Motor neuron (in vitro differentiated cells): ENCODE measurements at regions not wholly inside any gene's neighbourhood (a gene's known extent, or its start where the extent isn't known, plus 50 kb on each side); places are given as distances from the start of the nearest gene placed in this dataset.

Source experiments
- ATAC-seq, 8 experiments: fragments of 200-7000 bp; cut with Tn5 transposase; replicated peaks in 6 of 8; 2 replicates each; pipeline ENCODE4 v1.8.0; 2021; ENCODE audit warnings: mild to moderate bottlenecking in 8 of 8, moderate library complexity in 8 of 8
- H3K27ac ChIP-seq, 2 donors: fragments of 250-450 bp; sonication (Bioruptor Pico); 2 replicates each; pipeline ENCODE4 v1.9.0; 2021; ENCODE audit warnings: antibody characterized with exemption in 2 of 2, mild to moderate bottlenecking in 2 of 2, moderate library complexity in 1 of 2
- H3K4me1 ChIP-seq, 2 donors: fragments of 250-450 bp; sonication (Bioruptor Pico); replicated peaks in 1 of 2; 2 replicates each; pipeline ENCODE4 v1.6.1; 2021; ENCODE audit warnings: antibody characterized with exemption in 2 of 2, mild to moderate bottlenecking in 2 of 2, moderate library complexity in 1 of 2
- H3K4me3 ChIP-seq, 5 donors: fragments of 250-450 bp; sonication (Bioruptor Pico); 2 replicates each; pipeline ENCODE4 v1.9.0; 2021; ENCODE audit warnings: antibody characterized with exemption in 5 of 5, mild to moderate bottlenecking in 5 of 5, moderate library complexity in 4 of 5
- WGBS, 10 experiments: fragments of 450-650 bp; shearing (Covaris generic); methylation state at CpG; one replicate each; pipeline ENCODE4 v1.0.0; 2022; 5-methylcytosine and 5-hydroxymethylcytosine counted together
- in situ Hi-C, 9 experiments: fragments of 400-800 bp; cut with MboI; loops; one replicate each; pipeline ENCODE4 v1.15.0; 2021; ENCODE audit warnings: low sequenced_read_pairs in 9 of 9, low pct_unique_long_range_greater_than_20kb in 2 of 9; ENCODE audit not compliant: unreplicated experiment in 9 of 9

DNA sequence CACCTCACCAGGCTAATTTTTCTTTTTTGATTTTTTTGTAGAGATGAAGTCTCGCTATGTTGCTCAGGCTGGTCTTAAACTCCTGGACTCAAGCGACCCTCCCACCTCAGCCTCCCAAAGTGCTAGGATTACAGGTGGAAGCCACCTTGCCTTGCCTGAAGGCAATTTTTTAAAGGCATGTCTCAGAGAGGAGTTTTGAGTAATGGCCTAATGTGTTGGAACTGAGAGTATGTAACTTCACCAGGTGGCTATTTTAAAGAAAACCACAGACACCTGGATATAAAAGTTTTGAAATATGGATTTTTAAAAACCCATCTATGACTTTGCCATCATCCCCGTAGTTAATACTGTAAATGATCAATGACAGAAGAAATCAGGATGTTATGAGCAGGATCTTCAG, 119.8 kb upstream of the ATP8B1 start:
- no peak overlapping the region for H3K27ac ChIP-seq
- WGBS, 10 experiments = 48 to 100% (median 82%) methylated on average over 1 to 3 of the region's 3 CpGs; no CpG with 5 or more reads in 1 of the 10 experiments
- H3K4me1 ChIP-seq = no peaks in the 10 kb centered on the region
- no peak overlapping the region for H3K4me3 ChIP-seq
- no peak for ATAC-seq
- in situ Hi-C loops = no loop called here

DNA sequence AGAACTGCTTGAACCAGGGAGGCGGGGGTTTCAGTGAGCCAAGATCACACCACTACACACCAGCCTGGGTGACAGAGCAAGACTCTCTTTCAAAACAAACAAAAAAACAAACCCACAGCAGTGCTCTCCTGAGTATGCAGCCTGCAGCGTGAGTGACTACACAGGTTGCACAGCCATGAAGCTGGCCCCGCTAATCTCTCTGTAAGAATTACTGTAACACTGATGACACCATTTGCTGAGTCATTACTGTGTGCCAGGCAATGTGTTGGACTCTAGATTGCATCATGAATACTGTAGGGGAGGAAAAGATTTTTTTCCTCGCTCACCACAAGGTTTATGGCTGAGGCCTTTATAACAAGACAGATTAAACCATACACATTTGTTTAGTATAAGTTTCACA, 118.6 kb upstream of the ATP8B1 start:
- H3K4me1 ChIP-seq = no peaks in the 10 kb centered on the region
- in situ Hi-C loops = no loop called here
- 80 to 100% (median 86%) methylated on average over 1 to 3 of the region's 4 CpGs; no CpG with 5 or more reads in 5 of the 10 experiments for WGBS, 10 experiments
- H3K27ac ChIP-seq = no peak overlapping the region
- ATAC-seq = peak in 7 of 8 experiments; percentile 17 to 92 (median 71)
- H3K4me3 ChIP-seq = no peak overlapping the region

DNA sequence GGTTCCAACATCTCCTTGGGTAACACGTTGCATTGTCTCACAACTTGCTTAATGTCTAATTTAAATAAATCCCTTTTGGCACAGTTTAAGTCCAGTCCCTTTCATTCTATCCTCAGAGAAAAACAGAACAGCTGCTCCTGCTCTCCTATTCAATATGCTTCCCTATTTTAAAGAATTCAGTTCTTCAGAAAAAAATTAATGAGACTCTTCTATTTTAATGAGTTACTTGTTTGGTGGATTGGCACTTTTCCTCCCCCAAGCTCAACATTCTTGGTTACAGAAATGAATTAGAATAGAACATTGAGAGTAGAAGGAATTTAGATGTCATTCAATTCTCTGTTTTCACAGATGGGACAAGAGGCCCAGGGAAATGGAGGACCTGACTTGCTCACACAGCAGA, 116.9 kb upstream of the ATP8B1 start:
- no peak for ATAC-seq
- Histone ChIP-seq H3K27ac (no peak overlapping the region), H3K4me3 (no peak overlapping the region), H3K4me1 (peaks cover 8 to 11% of the 10 kb centered on the region in 2 donors)
- in situ Hi-C loops = no loop called here
- 0 to 100% (median 60%) methylated on average over 1 of the region's 1 CpG; no CpG with 5 or more reads in 1 of the 10 experiments for WGBS, 10 experiments

DNA sequence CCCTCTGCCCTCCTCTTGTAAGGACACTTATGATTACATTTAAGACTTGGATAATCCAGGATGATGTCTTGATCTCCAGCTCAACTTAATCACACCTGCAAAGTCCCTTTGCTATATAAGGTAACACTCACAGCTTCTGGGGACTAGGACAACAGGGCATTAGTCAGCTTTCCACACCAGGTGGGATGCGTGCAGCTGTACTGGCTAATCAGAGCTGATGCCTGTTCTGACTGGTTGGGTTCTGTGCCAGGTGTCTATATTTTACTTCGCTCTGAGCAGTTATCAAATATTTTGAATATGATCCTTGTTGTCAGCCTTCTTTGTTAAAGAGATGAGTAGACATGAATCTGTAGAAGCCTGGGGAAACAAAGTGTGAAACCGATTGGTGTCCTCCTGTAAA, 115.5 kb upstream of the ATP8B1 start:
- in situ Hi-C loops = no loop called here

DNA sequence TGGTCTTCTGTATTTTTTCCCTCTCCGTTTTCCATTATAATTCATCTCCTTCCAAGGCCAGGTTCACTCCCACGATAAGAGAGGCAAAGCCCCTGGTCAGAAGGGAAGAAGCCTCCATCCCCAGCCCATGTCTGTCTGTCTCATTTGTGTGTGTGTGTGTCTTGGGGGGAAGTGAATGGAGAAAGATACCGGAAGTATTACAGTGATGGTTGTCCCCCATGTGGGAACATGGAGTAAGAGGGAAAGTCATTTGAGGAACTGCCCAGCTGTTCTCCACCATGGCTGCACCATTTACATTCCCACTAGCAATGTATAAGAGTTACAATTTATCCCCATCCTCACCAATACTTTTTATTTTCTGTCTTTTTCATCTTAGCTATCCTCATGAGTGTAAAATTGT, 113.6 kb upstream of the ATP8B1 start:
- 50 to 94% (median 80%) methylated on average over 1 to 3 of the region's 3 CpGs; no CpG with 5 or more reads in 4 of the 10 experiments for WGBS, 10 experiments
- ATAC-seq = no peak
- no peak overlapping the region for H3K27ac ChIP-seq
- peaks cover 8 to 12% of the 10 kb centered on the region in 2 donors for H3K4me1 ChIP-seq
- in situ Hi-C loops = no loop called here
- no peak overlapping the region for H3K4me3 ChIP-seq

More for the DNA sequence above, 115.5 kb upstream of the ATP8B1 start:
- Histone ChIP-seq H3K27ac (no peak overlapping the region), H3K4me3 (no peak overlapping the region), H3K4me1 (peaks cover 8 to 12% of the 10 kb centered on the region in 2 donors)
- 54 to 90% (median 67%) methylated on average over 1 to 3 of the region's 3 CpGs; no CpG with 5 or more reads in 1 of the 10 experiments for WGBS, 10 experiments
- ATAC-seq = no peak

DNA sequence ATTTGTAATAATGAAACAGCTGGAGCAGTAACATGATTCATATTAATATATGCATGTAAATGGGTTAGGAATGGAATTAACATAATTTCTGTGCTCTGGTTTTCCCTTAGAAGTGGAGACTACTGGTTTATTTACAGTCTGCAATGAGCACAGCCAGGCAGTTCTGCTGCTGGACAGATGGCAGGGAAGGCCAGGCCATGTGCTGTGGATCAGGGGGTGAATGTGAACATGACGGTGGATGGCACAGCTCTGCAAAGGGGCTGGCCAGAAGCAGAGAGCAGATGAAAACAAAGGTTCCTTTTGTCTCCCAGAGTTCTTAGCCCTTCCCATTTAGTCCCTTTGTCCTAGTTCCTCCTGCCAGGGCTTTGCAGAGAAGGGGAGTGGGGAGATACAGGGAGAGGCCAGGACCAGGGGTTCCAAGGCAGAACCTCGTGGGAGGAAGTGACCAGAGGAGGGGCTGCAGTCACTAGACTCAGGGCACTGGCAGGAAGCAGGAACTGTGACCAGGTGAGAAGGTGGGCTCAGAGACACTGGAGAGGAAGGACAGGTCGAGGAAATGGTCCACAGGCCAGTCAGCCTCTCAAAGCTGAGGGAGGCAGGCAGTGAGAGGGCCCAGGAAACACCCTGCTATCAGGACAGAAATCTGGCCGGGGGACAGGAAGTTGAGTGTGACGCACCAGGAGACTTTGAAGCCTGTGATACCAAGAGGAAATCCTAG, 112.9 kb upstream of the ATP8B1 start:
- peak; percentile 84 to 96 (median 92) for ATAC-seq
- H3K4me3 ChIP-seq = no peak overlapping the region
- 0 to 100% (median 59%) methylated on average over 1 to 4 of the region's 5 CpGs; no CpG with 5 or more reads in 2 of the 10 experiments for WGBS, 10 experiments
- peaks cover 8 to 12% of the 10 kb centered on the region in 2 donors for H3K4me1 ChIP-seq
- peak overlapping the region in 1 of 2 donors; percentile 63 for H3K27ac ChIP-seq
- in situ Hi-C loops = no loop called here

DNA sequence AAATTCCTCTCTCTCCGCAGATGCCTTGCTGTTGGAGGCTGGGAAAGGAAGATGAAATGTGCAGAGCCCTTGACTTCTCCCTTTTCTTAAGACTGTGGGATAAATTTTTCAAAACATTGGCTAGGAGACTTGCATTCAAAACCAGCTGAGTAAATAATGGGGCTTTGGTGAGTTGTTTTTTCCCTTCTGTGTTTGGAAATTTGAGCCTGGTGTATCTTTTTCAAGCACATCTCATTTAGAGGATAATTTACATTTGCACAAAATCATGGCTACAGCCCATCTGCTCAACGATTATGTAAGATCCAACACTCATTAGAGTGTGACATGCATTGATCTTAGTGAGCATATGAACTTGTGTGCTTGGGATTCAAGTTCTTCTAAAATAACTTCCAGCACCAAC, 112.1 kb upstream of the ATP8B1 start:
- peak; percentile 31 to 80 (median 61) for ATAC-seq
- WGBS, 10 experiments = 0 to 100% (median 54%) methylated on average over 1 to 2 of the region's 2 CpGs; no CpG with 5 or more reads in 1 of the 10 experiments
- H3K4me1 ChIP-seq = peaks cover 8 to 12% of the 10 kb centered on the region in 2 donors
- no peak overlapping the region for H3K27ac ChIP-seq
- no peak overlapping the region for H3K4me3 ChIP-seq
- in situ Hi-C loops = no loop called here

DNA sequence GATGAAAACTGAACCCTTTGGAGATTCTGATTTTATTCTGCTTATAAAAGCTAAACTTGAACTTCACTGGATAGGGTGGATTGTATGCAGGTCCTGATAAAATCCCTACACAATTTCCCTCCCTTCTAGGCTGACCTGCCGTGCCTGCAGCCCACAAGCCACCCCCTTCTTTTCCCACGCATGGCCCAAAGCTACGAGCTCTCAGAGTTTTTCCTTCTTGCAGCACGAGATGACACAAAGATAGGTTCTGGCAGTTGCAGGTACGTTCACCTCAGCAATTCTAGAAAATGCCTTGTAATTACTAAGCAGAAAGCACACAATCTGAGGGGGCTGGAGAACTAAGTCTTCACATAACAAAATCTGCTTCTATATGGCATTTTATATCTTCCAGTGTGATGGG, 110.6 kb upstream of the ATP8B1 start:
- Histone ChIP-seq H3K4me3 (no peak overlapping the region), H3K27ac (no peak overlapping the region), H3K4me1 (peaks cover 8 to 12% of the 10 kb centered on the region in 2 donors)
- ATAC-seq = no peak
- WGBS, 10 experiments = 54 to 92% (median 76%) methylated on average over 3 to 5 of the region's 5 CpGs; no CpG with 5 or more reads in 6 of the 10 experiments
- in situ Hi-C loops = no loop called here

DNA sequence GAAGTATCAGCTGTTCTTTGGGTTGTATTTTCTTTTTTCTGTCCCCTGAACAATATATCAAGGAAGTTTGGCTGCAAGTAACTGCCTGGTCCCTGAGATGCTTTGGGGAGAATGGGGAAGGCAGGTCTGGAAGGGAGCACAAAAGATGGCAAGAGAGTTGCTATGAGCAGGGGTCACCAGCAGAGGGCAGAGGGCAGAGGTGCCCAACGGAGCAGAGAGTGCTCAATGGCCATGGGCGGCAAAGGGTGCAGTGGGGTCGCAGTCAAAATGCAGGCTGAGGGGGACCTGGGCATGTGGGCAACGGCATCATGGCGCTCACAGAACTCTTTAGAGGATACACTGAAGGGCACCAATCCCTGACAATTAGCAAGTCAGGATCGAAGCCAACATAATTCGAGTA, 107.7 kb upstream of the ATP8B1 start:
- in situ Hi-C loops = no loop called here
- H3K4me1 ChIP-seq = peaks cover 4 to 6% of the 10 kb centered on the region in 2 donors
- no peak overlapping the region for H3K4me3 ChIP-seq
- WGBS, 10 experiments = 70 to 100% (median 93%) methylated on average over 2 to 6 of the region's 7 CpGs; no CpG with 5 or more reads in 3 of the 10 experiments
- no peak overlapping the region for H3K27ac ChIP-seq
- ATAC-seq = no peak

DNA sequence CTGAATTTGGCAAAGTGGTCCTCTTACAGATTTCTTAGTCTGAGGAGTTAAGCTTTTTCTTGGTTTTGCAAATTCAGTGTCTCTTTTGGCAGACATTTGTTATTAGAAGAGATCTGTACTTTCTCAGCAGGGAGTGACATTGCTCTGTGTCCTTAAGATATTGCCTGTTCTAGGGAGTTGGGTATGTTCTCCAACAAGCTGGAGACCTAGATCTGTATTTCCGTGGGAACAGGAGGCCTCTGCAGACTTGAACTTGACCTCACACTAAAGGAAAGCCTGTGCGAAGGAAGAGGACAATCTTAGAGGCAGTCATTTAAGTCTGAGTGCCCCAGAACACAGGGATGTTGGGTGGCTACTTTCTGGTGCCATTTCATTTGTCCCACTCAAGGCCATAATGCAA, 107.0 kb upstream of the ATP8B1 start:
- peaks cover 0 to 2% of the 10 kb centered on the region in 2 donors for H3K4me1 ChIP-seq
- ATAC-seq = no peak
- no peak overlapping the region for H3K27ac ChIP-seq
- H3K4me3 ChIP-seq = no peak overlapping the region
- in situ Hi-C loops = no loop called here
- 31 to 86% (median 71%) methylated on average over 1 to 2 of the region's 2 CpGs; no CpG with 5 or more reads in 4 of the 10 experiments for WGBS, 10 experiments

DNA sequence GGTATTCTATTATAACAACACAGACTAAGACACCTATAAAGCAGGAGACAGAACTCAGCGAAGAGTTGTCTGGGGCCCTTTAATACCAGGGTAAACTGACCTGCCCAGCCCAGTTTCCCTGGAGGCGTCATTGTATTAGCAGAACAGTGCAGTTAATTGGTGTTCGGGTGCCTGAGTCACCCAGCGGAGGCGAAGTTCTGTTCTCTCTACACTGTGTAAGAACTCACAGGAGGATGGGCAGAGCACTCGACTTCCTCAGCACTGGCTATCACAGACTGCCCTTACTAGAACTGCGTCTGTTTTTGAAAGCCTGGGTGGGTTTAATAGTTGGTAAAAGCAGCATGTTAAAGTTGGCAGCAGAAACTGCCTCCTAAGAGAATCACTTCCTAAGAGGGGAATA, 106.5 kb upstream of the ATP8B1 start:
- in situ Hi-C loops = no loop called here
- 45 to 96% (median 71%) methylated on average over 1 to 6 of the region's 7 CpGs; no CpG with 5 or more reads in 1 of the 10 experiments for WGBS, 10 experiments
- Histone ChIP-seq H3K4me1 (no peaks in the 10 kb centered on the region), H3K4me3 (no peak overlapping the region), H3K27ac (no peak overlapping the region)
- peak in 1 of 8 experiments; percentile 87 for ATAC-seq

DNA sequence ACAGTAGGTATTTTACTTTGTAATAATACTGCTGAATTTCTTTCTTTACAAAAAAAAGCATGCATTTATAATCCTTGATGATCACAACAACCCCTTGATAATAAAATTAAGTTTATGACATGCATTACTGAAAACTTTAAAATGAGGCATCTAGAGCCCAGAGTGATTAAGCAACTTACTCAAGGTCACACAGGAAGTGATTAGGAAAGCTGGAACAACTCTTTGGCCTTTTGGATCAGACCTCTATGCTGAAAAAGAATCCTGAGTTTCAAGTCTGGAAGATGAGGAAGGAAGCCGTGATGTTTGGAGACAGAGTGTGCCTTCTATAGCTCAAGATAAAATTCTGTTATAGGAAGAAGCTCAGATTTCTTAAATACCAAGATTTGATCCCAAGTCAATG, 105.0 kb upstream of the ATP8B1 start:
- no peak for ATAC-seq
- Histone ChIP-seq H3K27ac (no peak overlapping the region), H3K4me1 (no peaks in the 10 kb centered on the region), H3K4me3 (no peak overlapping the region)
- 0 to 100% (median 93%) methylated on average over 1 of the region's 1 CpG; no CpG with 5 or more reads in 2 of the 10 experiments for WGBS, 10 experiments
- in situ Hi-C loops = no loop called here

DNA sequence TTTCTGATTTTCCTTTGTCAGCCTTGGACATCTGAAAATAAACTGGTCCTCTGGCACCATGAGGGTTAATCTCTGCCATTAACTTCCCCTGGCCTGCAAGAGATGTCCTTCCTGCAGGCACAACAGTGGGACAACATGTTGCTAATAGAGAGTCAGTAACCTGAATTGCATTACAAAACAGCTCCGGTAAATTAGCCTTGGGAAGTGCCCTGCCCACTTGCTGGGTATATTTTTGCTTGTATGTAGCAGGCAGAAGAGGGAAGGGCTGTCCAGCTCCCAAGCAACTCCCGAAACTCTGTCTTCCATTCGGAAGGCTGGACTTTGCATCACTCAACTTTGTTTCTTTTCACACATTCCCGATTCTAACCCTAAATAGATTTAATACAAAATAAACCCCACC, 104.4 kb upstream of the ATP8B1 start:
- Histone ChIP-seq H3K27ac (no peak overlapping the region), H3K4me3 (no peak overlapping the region), H3K4me1 (no peaks in the 10 kb centered on the region)
- peak in 2 of 8 experiments; percentile 66 to 74 for ATAC-seq
- 26 to 70% (median 45%) methylated on average over 1 to 4 of the region's 4 CpGs; no CpG with 5 or more reads in 1 of the 10 experiments for WGBS, 10 experiments
- in situ Hi-C loops = no loop called here
